ENCODE measurements at regions not wholly inside any gene's neighbourhood (a gene's known extent, or its start where the extent isn't known, plus 50 kb on each side); places are given as distances from the start of the nearest gene placed in this dataset.

GRCh38 chr21:43355925-43356289 is 71.0 kb downstream of the SIK1 start:
- TF ChIP-seq CTCF (IDR thresholded peaks at IDR 0.05) (no peak), POLR2A (IDR thresholded peaks at IDR 0.05) (no peak)

Measured in uterus (tissue), 2 donors.